ENCODE measurements at regions not wholly inside any gene's neighbourhood (a gene's known extent, or its start where the extent isn't known, plus 50 kb on each side); places are given as distances from the start of the nearest gene placed in this dataset.

DNA sequence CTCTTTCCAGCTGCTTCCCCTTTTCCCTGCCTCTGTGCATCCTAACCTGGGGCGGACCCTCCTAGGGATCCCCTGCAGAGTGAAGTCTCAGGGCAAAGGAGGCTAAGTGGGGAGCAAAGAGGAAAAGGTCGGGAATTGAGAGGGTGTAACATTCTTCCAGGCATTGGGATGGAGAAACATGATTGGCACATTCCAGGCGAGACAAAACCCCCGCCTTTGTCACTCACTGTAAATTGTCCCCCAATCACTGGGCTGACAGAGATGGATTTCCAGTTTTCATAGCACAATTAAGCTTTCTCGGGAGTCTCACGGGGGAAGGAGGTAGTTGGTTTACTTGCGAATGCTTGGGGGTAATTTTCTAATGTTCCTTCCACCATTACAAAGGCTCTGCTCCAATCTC lies 74.9 kb downstream of the MIAT start:
- ATAC-seq (no peak), DNase-seq (no peak)
- intact Hi-C loops (cut with DNase I): no loop called here

GRCh38 chr22:26734339-26735018 lies 77.1 kb downstream of the MIAT start:
- intact Hi-C loops (cut with DNase I): no loop called here
- DNase-seq (no peak), ATAC-seq (no peak)

DNA sequence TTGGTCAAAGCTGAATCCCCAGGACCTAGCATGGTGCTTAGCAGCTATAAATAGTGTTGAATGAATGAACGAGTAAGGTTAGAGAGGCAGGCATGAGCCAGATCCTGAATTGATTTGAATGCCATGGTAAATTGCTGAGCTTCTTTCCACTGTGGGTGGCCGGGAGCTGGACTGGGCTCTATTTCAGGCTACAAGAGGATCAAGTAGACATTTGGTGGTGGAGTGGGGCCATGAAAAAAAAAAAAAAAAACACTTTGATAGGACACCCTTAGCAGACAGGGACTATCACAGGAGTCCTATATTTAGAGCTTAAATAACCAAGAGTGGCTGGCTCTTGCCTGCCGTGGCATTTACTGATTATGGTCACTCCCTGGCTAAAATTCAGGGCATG lies 77.6 kb downstream of the MIAT start:
- peak; percentile 87 to 89 for ATAC-seq
- intact Hi-C loops (cut with DNase I): no loop called here
- no peak for DNase-seq

DNA sequence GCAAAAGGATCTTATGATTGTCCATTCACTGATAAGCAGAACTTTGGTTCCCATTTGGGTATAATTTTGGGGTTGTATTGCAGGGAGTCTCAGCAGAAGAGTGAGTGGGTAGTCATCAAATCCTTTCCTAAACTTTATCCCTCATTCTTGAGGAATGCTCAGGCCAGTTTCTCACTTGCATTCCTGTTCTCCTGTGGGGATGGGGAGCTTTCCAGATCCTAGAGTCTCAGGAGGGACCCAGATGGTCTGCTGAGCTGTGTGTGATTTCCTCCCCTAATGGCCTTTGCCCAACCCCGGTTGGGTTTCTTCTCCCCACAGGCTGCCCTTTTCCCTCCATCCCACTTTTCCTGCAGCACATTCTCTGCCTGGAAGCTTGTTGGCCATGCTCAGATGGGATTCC lies 79.9 kb downstream of the MIAT start:
- no peak for DNase-seq
- intact Hi-C loops (cut with DNase I): no loop called here
- peak in 1 of 2 donors; percentile 48 for ATAC-seq

GRCh38 chr22:26740253-26740652 lies 82.9 kb downstream of the MIAT start:
- intact Hi-C loops (cut with DNase I): no loop called here

GRCh38 chr22:26743149-26743548 lies 85.8 kb downstream of the MIAT start:
- no peak for DNase-seq
- ATAC-seq: no peak
- intact Hi-C loops (cut with DNase I): no loop called here

More at GRCh38 chr22:26740253-26740652, 82.9 kb downstream of the MIAT start:
- DNase-seq: no peak
- no peak for ATAC-seq

DNA sequence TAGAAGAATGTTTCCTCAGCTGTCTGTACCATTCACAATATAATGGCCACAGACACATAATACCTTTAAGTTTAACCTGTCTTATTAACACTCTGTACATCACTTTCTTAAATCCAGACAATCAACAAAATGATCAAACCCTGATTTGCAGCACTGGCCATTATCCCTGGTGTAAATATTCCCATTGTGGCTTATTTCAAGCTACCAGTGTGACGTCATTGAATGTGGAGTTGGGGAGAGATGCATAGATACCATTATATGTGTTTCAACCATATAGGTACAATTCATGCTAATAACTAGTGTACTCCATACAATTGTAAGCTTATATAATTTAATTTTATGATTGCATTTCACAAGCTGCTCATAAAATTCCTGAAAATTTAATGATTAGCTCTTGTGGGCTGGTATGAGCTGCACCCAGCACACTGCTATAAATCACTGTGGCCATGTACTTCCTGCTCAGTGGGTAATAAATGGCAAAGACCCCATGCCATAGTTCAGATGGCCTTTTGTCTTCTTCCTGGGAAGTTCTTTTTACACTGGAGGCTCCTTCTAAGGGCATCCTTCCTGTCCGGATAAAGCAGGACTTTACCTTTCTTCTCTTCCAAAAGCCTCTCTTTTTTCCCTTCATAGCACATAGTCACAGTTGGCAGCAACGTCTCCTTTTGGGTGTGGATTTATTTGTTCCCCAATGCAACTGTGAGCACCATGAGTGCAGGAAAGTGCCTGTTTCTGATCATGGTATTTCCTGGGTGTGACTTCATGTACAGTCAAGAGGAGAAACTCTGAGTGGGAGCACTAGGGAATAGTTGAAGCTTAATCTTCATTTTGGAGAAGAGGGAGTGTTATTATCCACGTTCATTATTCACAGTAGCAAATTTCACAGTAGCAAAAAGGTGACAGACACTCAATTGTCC lies 87.8 kb downstream of the MIAT start:
- intact Hi-C loops (cut with DNase I): no loop called here
- no peak for ATAC-seq

DNA sequence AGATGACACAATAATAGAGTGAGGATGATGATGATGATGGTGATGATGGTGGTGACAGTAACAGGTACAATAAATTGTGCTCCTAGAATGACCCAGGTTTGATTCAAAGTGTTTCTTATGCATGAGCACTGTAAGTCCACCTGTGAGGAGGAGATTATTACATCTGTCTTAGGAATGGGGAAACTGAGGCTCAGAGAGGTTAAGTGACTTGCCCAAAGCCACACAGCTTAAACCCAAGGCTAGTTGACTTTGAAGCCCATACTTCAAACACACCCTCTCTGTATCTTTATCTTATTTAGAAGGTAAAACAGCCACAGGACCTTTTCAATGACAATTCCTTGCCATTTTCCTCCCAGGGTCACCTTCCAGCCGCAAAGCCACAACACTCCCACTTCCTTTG lies 88.9 kb downstream of the MIAT start:
- intact Hi-C loops (cut with DNase I): no loop called here
- ATAC-seq (no peak), DNase-seq (no peak)

More for the DNA sequence above, 87.8 kb downstream of the MIAT start:
- no peak for DNase-seq

GRCh38 chr22:26748845-26749244 lies 91.5 kb downstream of the MIAT start:
- intact Hi-C loops (cut with DNase I): no loop called here
- ATAC-seq (no peak), DNase-seq (no peak)

DNA sequence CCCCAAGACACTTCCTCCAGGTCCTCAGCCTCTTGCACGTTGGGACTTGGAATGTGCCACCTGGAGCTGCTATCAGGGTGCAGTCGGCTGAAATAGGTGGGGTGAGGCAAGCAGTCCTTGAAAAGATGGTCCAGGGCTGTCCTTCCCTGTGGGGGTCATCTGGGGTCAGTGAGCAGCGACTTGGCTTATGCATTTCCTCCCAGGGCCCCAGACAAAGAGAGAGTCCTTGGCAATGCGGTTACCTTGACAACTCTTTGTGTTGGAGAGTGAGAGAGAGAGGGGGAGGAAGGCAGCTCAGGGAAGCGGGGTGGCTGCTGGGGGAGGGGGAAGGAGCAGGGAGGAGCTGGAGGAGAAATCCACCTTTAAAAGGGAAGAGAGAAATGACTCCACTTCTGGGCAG lies 93.8 kb downstream of the MIAT start:
- DNase-seq: no peak
- peak in 1 of 2 donors; percentile 32 for ATAC-seq
- intact Hi-C loops (cut with DNase I): loop anchor here in 1 of 2 donors (10.0 kb wide), 1 partner anchor 1054 kb away; the partner anchor contains the start of gene MN1

- ATAC-seq (no peak), DNase-seq (no peak)
- intact Hi-C loops (cut with DNase I): loop anchor here in 1 of 2 donors (10.0 kb wide), 1 partner anchor 1052 kb away; the partner anchor contains the start of gene MN1
These were observed 95.9 kb downstream of the MIAT start for GRCh38 chr22:26753125-26753862.

- ATAC-seq (peak; percentile 84 to 96), DNase-seq (peak; percentile 63)
- intact Hi-C loops (cut with DNase I): loop anchor here (5.0 to 10.0 kb wide), 2 partner anchors 1046 to 1048 kb away; partner anchors contain the start of gene MN1 (in 2 of the 2)
These were observed 99.4 kb downstream of the MIAT start for GRCh38 chr22:26756675-26757293.

DNA sequence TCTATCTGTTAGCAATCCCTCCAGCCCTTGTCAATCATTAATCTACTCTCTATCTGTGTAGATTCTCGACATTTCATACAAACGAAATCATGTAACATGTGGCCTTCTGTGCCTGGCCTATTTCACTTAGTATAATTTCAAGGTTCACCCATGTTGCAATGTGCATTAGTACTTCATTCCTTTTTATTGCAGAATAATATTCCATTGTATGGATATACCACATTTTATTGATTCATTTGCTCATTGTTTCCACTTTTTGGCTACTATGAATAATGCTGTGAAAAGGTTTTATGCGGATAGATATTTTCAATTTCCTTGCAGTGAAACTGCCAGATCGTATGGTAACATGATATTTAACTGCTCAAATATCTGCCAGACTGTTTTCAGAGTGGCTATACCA lies 100.1 kb downstream of the MIAT start:
- intact Hi-C loops (cut with DNase I): loop anchor here (5.0 to 10.0 kb wide), 2 partner anchors 1045 to 1047 kb away; partner anchors contain the start of gene MN1 (in 2 of the 2)
- DNase-seq: no peak
- ATAC-seq: no peak

GRCh38 chr22:26762503-26763472 lies 105.4 kb downstream of the MIAT start:
- intact Hi-C loops (cut with DNase I): loop anchor here in 1 of 2 donors (5.0 kb wide), 1 partner anchor 1245 kb away; no protein-coding TSS in a partner anchor

DNA sequence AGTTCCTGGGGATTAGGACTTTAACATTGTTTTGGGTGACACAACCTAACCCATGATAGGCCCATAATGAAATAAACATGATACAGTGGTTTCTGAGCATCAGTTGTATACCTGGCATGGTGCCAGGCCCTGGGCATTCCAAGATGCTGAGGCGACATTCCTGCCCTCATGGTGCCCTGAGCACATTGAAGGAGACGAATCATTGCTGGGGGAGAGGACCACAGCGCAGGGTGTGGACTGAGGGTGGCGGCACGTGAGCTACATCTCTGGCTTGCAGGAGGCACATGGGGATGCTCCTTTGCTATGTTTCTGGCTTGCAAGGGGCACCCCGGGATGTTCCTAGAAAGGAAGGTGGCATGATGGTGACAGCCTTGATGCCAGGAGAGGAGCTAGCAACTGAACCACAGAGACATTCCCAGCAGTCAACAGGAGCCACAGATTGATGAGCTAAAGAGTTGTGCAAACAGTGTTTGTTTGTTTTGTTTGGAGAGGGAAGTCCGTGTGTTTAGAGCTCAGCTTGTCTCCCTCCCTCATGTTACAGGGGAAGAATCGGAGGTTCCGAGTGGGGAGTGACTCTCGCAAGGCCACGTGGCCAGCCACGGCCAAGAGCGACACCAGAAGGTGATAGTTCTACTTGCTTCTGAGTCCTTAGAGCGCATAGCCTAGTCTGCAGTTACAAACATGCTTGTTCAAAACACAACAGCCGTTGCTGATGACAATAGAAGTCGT lies 106.4 kb downstream of the MIAT start:
- intact Hi-C loops (cut with DNase I): loop anchor here in 1 of 2 donors (5.0 kb wide), 1 partner anchor 1244 kb away; no protein-coding TSS in a partner anchor
- ATAC-seq: no peak
- no peak for DNase-seq

More at GRCh38 chr22:26762503-26763472, 105.4 kb downstream of the MIAT start:
- ATAC-seq (no peak), DNase-seq (no peak)

GRCh38 chr22:26766510-26767350 lies 109.3 kb downstream of the MIAT start:
- ATAC-seq: no peak
- intact Hi-C loops (cut with DNase I): no loop called here

More at GRCh38 chr22:26766510-26767350, 109.3 kb downstream of the MIAT start:
- no peak for DNase-seq
